H9 (cell line): ENCODE measurements at regions not wholly inside any gene's neighbourhood (a gene's known extent, or its start where the extent isn't known, plus 50 kb on each side); places are given as distances from the start of the nearest gene placed in this dataset.
A peak's percentile ranks its signal among the peaks of the same experiment; 100 is the strongest.

Experiments used
- DNase-seq: peaks from one replicate; pipeline ENCODE4 v3.0.0-alpha.2; 2017
- H2AFZ ChIP-seq: one replicate; pipeline ENCODE4 v1.6.1; 2013; ENCODE audit warnings: mild to moderate bottlenecking, low read length, control low read depth, moderate library complexity
- H2AK5ac ChIP-seq: 2 replicates; pipeline ENCODE4 v1.6.1; 2013; ENCODE audit warnings: low read length, control low read depth, mixed read lengths; ENCODE audit not compliant: insufficient read length
- H2BK120ac ChIP-seq: one replicate; pipeline ENCODE4 v1.6.1; 2013; ENCODE audit warnings: low read depth, mild to moderate bottlenecking, low read length, control low read depth, inconsistent platforms; ENCODE audit not compliant: poor library complexity, severe bottlenecking
- H2BK12ac ChIP-seq: 2 replicates; pipeline ENCODE4 v1.6.1; 2013; ENCODE audit warnings: low read length, control low read depth, mixed read lengths, low read depth; ENCODE audit not compliant: insufficient read length
- H2BK15ac ChIP-seq: 2 replicates; pipeline ENCODE4 v1.6.1; 2013; ENCODE audit warnings: low read depth, low read length, control low read depth
- H2BK20ac ChIP-seq: one replicate; pipeline ENCODE4 v1.6.1; 2013; ENCODE audit warnings: low read depth, mild to moderate bottlenecking, low read length, control low read depth, inconsistent platforms; ENCODE audit not compliant: poor library complexity, severe bottlenecking
- H2BK5ac ChIP-seq: 2 replicates; pipeline ENCODE4 v1.6.1; 2013; ENCODE audit warnings: low read length, control low read depth, mixed read lengths; ENCODE audit not compliant: insufficient read length
- H3K14ac ChIP-seq: 2 replicates; pipeline ENCODE4 v1.6.1; 2013; ENCODE audit warnings: low read length, control low read depth; ENCODE audit not compliant: insufficient read depth
- H3K18ac ChIP-seq: 2 replicates; pipeline ENCODE4 v1.6.1; 2013; ENCODE audit warnings: low read depth, mild to moderate bottlenecking, mixed read lengths, low read length, control low read depth; ENCODE audit not compliant: insufficient read length
- H3K23ac ChIP-seq: 2 replicates; pipeline ENCODE4 v1.6.1; 2013; ENCODE audit warnings: low read length, control low read depth, mixed read lengths, low read depth; ENCODE audit not compliant: insufficient read length
- H3K23me2 ChIP-seq: 2 replicates; pipeline ENCODE4 v1.6.1; 2013; ENCODE audit warnings: low read depth, mild to moderate bottlenecking, mixed read lengths, low read length, control low read depth; ENCODE audit not compliant: insufficient read length, poor library complexity, severe bottlenecking
- H3K27ac ChIP-seq: 2 replicates; pipeline ENCODE4 v1.5.1; 2013; ENCODE audit warnings: low read length, control low read depth, mixed read lengths, low read depth; ENCODE audit not compliant: insufficient read length
- H3K27me3 ChIP-seq: 2 replicates; pipeline ENCODE4 v1.6.1; 2013; ENCODE audit warnings: low read length, control low read depth, inconsistent platforms; ENCODE audit not compliant: insufficient read depth
- H3K4ac ChIP-seq: 2 replicates; pipeline ENCODE4 v1.6.1; 2013; ENCODE audit warnings: low read depth, mild to moderate bottlenecking, control low read depth, inconsistent platforms, low read length, moderate library complexity
- H3K4me1 ChIP-seq: 2 replicates; pipeline ENCODE4 v1.6.1; 2013; ENCODE audit warnings: low read length, control low read depth, inconsistent platforms; ENCODE audit not compliant: insufficient read depth
- H3K4me2 ChIP-seq: 2 replicates; pipeline ENCODE4 v1.6.1; 2013; ENCODE audit warnings: low read length, control low read depth, mixed read lengths; ENCODE audit not compliant: insufficient read length, insufficient read depth
- H3K56ac ChIP-seq: 2 replicates; pipeline ENCODE4 v1.6.1; 2013; ENCODE audit warnings: low read depth, mild to moderate bottlenecking, mixed read lengths, low read length, control low read depth; ENCODE audit not compliant: insufficient read length
- H3K79me1 ChIP-seq: 2 replicates; pipeline ENCODE4 v1.6.1; 2013; ENCODE audit warnings: low read depth, mild to moderate bottlenecking, moderate library complexity, low read length, control low read depth, inconsistent platforms; ENCODE audit not compliant: insufficient read depth, poor library complexity, severe bottlenecking
- H3K79me2 ChIP-seq: 2 replicates; pipeline ENCODE4 v1.6.1; 2013; ENCODE audit warnings: low read length, control low read depth, inconsistent platforms; ENCODE audit not compliant: insufficient read depth
- H3K9ac ChIP-seq: 2 replicates; pipeline ENCODE4 v1.6.1; 2013; ENCODE audit warnings: low read length, control low read depth, mixed read lengths; ENCODE audit not compliant: insufficient read length; ENCODE audit errors: extremely low read depth
- H3K9me3 ChIP-seq: one replicate; pipeline ENCODE4 v1.6.1; 2013; ENCODE audit warnings: low read depth, low read length, inconsistent platforms; ENCODE audit not compliant: control insufficient read depth
- H3T11ph ChIP-seq: one replicate; pipeline ENCODE4 v1.6.1; 2013; ENCODE audit warnings: mild to moderate bottlenecking, low read length, control low read depth, inconsistent platforms
- H4K20me1 ChIP-seq: one replicate; pipeline ENCODE4 v1.6.1; 2013; ENCODE audit not compliant: control insufficient read depth, insufficient read length, insufficient read depth
- H4K5ac ChIP-seq: 2 replicates; pipeline ENCODE4 v1.6.1; 2013; ENCODE audit warnings: low read depth, mild to moderate bottlenecking, mixed read lengths, low read length, control low read depth; ENCODE audit not compliant: insufficient read length
- H4K8ac ChIP-seq: replicated peaks from 2 replicates; pipeline ENCODE4 v1.6.1; 2013; ENCODE audit warnings: low read length, control low read depth, mixed read lengths, low read depth; ENCODE audit not compliant: insufficient read length
- H4K91ac ChIP-seq: 2 replicates; pipeline ENCODE4 v1.6.1; 2013; ENCODE audit warnings: low read depth, mild to moderate bottlenecking, moderate library complexity, mixed read lengths, low read length, control low read depth; ENCODE audit not compliant: insufficient read length
- H3K27ac Mint-ChIP-seq, 3 experiments: 2 replicates in 2 of 3; 3 replicates in 1 of 3; pipeline ENCODE4 v1.8.0; 2020 to 2021; ENCODE audit warnings: mixed read lengths in 3 of 3, mild to moderate bottlenecking in 1 of 3, moderate library complexity in 1 of 3
- H3K27me3 Mint-ChIP-seq: 2 replicates; pipeline ENCODE4 v1.8.0; 2021; ENCODE audit warnings: low read depth, mild to moderate bottlenecking, moderate library complexity, mixed read lengths
- H3K36me3 Mint-ChIP-seq, 3 experiments: 2 replicates in 2 of 3; 3 replicates in 1 of 3; pipeline ENCODE4 v1.8.0; 2020 to 2021; ENCODE audit warnings: low read depth in 3 of 3, mixed read lengths in 3 of 3; ENCODE audit not compliant: insufficient read depth in 1 of 3
- H3K4me1 Mint-ChIP-seq, 2 experiments: 2 replicates each; pipeline ENCODE4 v1.8.0; 2020; ENCODE audit warnings: mixed read lengths in 2 of 2
- H3K4me3 Mint-ChIP-seq, 2 experiments: 2 replicates in 1 of 2; 3 replicates in 1 of 2; pipeline ENCODE4 v1.8.0; 2020 to 2021; ENCODE audit warnings: mild to moderate bottlenecking in 2 of 2, mixed read lengths in 2 of 2, moderate library complexity in 1 of 2
- H3K9me3 Mint-ChIP-seq, 2 experiments: 2 replicates in 1 of 2; 3 replicates in 1 of 2; pipeline ENCODE4 v1.8.0; 2020; ENCODE audit warnings: mild to moderate bottlenecking in 2 of 2, mixed read lengths in 2 of 2, moderate library complexity in 1 of 2
- CTCF ChIP-seq: fragments of 200-600 bp; sonication (generic); conservative IDR thresholded peaks from 3 replicates; pipeline ENCODE4 v1.8.0; 2021; ENCODE audit warnings: antibody characterized with exemption, mild to moderate bottlenecking
- WGBS: extraction: QIAGEN DNeasy Blood & Tissue Kit; methylation state at CpG from one replicate; pipeline ENCODE4 v1.1.7; 2013; ENCODE audit warnings: missing lambda C conversion rate, low lambda C conversion rate, mixed read lengths; ENCODE audit not compliant: insufficient read length; ENCODE audit errors: extremely low coverage; 5-methylcytosine and 5-hydroxymethylcytosine counted together

GRCh38 chr9:105127863-105128220 is 116.6 kb upstream of the SLC44A1 start:
- H2BK120ac ChIP-seq = no peak overlapping the region
- H4K91ac ChIP-seq = no peak overlapping the region
- Mint-ChIP-seq H3K4me1 (peaks cover 12 to 20% of the 10 kb centered on the region in 2 experiments), H3K36me3 (no peaks in the 10 kb centered on the region), H3K4me3 (no peak overlapping the region), H3K27me3 (peaks cover 2% of the 10 kb centered on the region), H3K27ac (peak overlapping the region in 1 of 3 experiments; percentile 79; a peak in 1 of 7 replicates), H3K9me3 (no peaks in the 10 kb centered on the region)
- no peak overlapping the region for H3K27ac ChIP-seq
- H2AFZ ChIP-seq = no peak overlapping the region
- no CpG with 5 or more reads among the region's 3 CpGs for WGBS
- no peak overlapping the region for H3K4ac ChIP-seq
- no peak overlapping the region for H4K5ac ChIP-seq
- no peaks in the 10 kb centered on the region for H3K27me3 ChIP-seq
- no peak overlapping the region for H2BK5ac ChIP-seq
- no peaks in the 10 kb centered on the region for H3K4me1 ChIP-seq
- no peak for DNase-seq
- H4K20me1 ChIP-seq = no peaks in the 10 kb centered on the region
- H3K4me2 ChIP-seq = no peak overlapping the region
- no peaks in the 10 kb centered on the region for H3K79me1 ChIP-seq
- no peaks in the 10 kb centered on the region for H3K23me2 ChIP-seq
- no peak overlapping the region for H4K8ac ChIP-seq
- TF ChIP-seq CTCF = no peak
- H2AK5ac ChIP-seq = no peak overlapping the region
- no peaks in the 10 kb centered on the region for H3K79me2 ChIP-seq
- no peak overlapping the region for H3K23ac ChIP-seq
- H3K9ac ChIP-seq = no peak overlapping the region
- no peak overlapping the region for H3K14ac ChIP-seq
- H2BK20ac ChIP-seq = no peak overlapping the region
- H3K56ac ChIP-seq = no peak overlapping the region
- no peak overlapping the region for H3T11ph ChIP-seq
- H3K9me3 ChIP-seq = no peaks in the 10 kb centered on the region
- H2BK12ac ChIP-seq = no peak overlapping the region
- H2BK15ac ChIP-seq = no peak overlapping the region
- H3K18ac ChIP-seq = no peak overlapping the region
